Tibial artery (tissue), 4 donors: ENCODE measurements at regions not wholly inside any gene's neighbourhood (a gene's known extent, or its start where the extent isn't known, plus 50 kb on each side); places are given as distances from the start of the nearest gene placed in this dataset.

Experiments
- DNase-seq, 2 donors: peaks; one replicate each; pipeline ENCODE4 v3.0.0-alpha.2; 2019
- H3K27ac ChIP-seq, 2 donors: fragments of 200-600 bp; sonication (generic) in 1 of 2; 1 replicate in 1 of 2; 2 replicates in 1 of 2; pipeline ENCODE4 v1.5.1; 2018 to 2019; ENCODE audit warnings: mild to moderate bottlenecking in 1 of 2
- H3K27me3 ChIP-seq, 2 donors: fragments of 200-600 bp; sonication (generic) in 1 of 2; one replicate each; pipeline versions ENCODE4 v1.5.1 to v1.6.0; 2016 to 2019
- H3K36me3 ChIP-seq, 3 donors: fragments of 200-600 bp; sonication (generic) in 2 of 3; one replicate each; pipeline ENCODE4 v1.5.1; 2016 to 2019; ENCODE audit warnings: mild to moderate bottlenecking in 2 of 3
- H3K4me1 ChIP-seq, 4 donors: fragments of 200-600 bp; sonication (generic) in 2 of 4; 1 replicate in 3 of 4; 2 replicates in 1 of 4; pipeline ENCODE4 v1.5.1; 2016 to 2019
- H3K4me3 ChIP-seq, 2 donors: fragments of 200-600 bp; sonication (generic) in 1 of 2; 1 replicate in 1 of 2; 2 replicates in 1 of 2; pipeline ENCODE4 v1.5.1; 2018 to 2019; ENCODE audit warnings: mild to moderate bottlenecking in 2 of 2
- H3K9me3 ChIP-seq, 3 donors: fragments of 200-600 bp; sonication (generic) in 1 of 3; one replicate each; pipeline ENCODE4 v1.5.1; 2016 to 2019
- intact Hi-C: fragments of 100-400 bp; cut with DNase I; formaldehyde crosslinking; loops from one replicate; pipeline ENCODE4 v1.15.0; 2023; ENCODE audit warnings: low total_unique reads
- TF ChIP-seq, protein P1 (sequence below), 2 experiments: fragments of 200-600 bp in 1 of 2; fragments of 450-650 bp in 1 of 2; IDR thresholded peaks; one replicate each; pipeline ENCODE4 v1.5.1; 2017 to 2019; ENCODE audit warnings: antibody characterized with exemption in 2 of 2, mild to moderate bottlenecking in 1 of 2, moderate library complexity in 1 of 2

DNA sequence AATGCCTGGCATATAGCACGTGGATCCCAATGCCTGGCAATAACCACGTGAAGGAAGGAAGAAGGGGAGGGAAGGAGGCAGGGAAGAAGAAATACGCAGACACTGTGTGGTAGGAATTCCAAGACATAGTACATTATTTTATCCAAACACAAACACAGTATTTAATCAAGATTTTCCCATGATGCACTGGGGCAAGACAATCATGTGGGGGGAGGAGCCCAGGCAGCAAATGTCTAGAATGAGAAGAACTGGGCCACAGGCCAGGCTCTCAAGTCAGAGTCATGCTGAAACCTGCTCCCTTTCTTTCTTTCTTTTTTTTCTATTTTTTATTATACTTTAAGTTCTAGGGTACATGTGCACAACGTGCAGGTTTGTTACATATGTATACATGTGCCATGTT lies 717.9 kb downstream of the UQCRFS1 start:
- Histone ChIP-seq H3K36me3 (no peaks in the 10 kb centered on the region), H3K4me3 (no peak overlapping the region), H3K27me3 (peaks cover 0 to 3% of the 10 kb centered on the region in 2 donors), H3K9me3 (no peaks in the 10 kb centered on the region), H3K4me1 (no peaks in the 10 kb centered on the region), H3K27ac (no peak overlapping the region)
- TF ChIP-seq, protein P1, sequence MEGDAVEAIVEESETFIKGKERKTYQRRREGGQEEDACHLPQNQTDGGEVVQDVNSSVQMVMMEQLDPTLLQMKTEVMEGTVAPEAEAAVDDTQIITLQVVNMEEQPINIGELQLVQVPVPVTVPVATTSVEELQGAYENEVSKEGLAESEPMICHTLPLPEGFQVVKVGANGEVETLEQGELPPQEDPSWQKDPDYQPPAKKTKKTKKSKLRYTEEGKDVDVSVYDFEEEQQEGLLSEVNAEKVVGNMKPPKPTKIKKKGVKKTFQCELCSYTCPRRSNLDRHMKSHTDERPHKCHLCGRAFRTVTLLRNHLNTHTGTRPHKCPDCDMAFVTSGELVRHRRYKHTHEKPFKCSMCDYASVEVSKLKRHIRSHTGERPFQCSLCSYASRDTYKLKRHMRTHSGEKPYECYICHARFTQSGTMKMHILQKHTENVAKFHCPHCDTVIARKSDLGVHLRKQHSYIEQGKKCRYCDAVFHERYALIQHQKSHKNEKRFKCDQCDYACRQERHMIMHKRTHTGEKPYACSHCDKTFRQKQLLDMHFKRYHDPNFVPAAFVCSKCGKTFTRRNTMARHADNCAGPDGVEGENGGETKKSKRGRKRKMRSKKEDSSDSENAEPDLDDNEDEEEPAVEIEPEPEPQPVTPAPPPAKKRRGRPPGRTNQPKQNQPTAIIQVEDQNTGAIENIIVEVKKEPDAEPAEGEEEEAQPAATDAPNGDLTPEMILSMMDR (IDR thresholded peaks at IDR 0.05) = no peak
- DNase-seq = no peak
- intact Hi-C loops = no loop called here

DNA sequence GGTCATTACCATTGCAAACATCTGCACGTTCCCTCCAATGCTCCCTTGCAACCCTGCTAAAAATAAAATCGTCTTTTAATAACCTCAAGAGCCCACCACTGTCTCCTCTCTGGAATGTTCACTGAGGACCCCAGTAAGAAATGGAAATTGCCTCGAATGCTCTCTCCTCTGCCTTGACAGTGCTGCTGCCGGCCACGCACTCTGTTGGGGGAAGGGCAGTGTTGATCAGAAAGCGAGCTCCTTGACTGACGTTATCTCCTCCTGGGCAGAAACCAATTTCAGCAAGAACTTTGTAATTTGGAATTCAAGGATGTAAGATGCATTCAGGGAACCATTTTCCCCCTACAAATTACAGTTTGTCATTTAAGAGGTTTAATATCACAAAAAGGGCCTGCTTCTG lies 718.5 kb downstream of the UQCRFS1 start:
- H3K36me3 ChIP-seq = no peaks in the 10 kb centered on the region
- peaks cover 0 to 5% of the 10 kb centered on the region in 2 donors for H3K27me3 ChIP-seq
- H3K9me3 ChIP-seq = no peaks in the 10 kb centered on the region
- no peaks in the 10 kb centered on the region for H3K4me1 ChIP-seq
- TF ChIP-seq, protein P1 (IDR thresholded peaks at IDR 0.05) = no peak
- H3K4me3 ChIP-seq = no peak overlapping the region
- intact Hi-C loops = no loop called here
- DNase-seq = no peak
- no peak overlapping the region for H3K27ac ChIP-seq

DNA sequence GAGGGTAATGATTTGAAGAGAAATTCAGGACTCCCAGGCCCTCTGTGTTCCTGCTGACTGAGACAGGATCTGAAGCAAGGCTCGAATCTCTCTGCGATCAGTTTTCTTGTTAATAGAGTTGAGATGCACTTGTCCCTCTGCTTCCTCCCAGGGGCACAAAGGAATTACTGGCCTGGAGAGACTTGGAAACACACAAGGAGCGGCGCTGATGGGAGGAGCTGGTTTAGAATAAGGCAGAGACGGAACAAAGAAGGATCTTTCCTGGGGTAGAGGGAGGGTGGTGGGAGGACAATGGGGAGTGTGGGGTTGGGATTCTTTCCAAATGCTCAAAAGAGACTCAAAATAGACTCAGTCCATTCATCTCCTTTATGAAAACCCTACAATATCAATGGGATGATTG lies 719.1 kb downstream of the UQCRFS1 start:
- Histone ChIP-seq H3K4me1 (no peaks in the 10 kb centered on the region), H3K9me3 (no peaks in the 10 kb centered on the region), H3K27ac (no peak overlapping the region), H3K36me3 (no peaks in the 10 kb centered on the region), H3K27me3 (peaks cover 0 to 5% of the 10 kb centered on the region in 2 donors), H3K4me3 (no peak overlapping the region)
- intact Hi-C loops = no loop called here
- TF ChIP-seq, protein P1 (IDR thresholded peaks at IDR 0.05) = no peak
- DNase-seq = no peak

DNA sequence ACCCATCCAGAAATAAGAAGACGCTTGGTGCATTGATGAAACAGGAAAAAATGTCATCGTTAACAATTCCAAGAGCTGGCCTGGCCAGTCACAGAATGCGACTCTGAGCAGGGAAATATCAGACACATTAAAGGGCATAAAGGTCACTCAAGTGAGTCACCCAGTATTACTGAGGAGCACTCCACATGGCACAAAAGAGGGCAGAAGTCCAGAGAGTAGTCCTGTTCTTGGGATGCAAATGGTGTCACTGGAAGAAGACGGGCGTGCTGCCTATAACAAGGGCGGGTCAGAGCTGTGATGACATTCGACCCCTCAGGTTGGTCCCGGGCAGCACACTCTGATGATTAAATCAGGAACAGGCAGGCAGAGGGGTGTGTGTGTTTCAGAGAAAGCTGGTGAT lies 720.3 kb downstream of the UQCRFS1 start:
- DNase-seq = no peak
- Histone ChIP-seq H3K27me3 (peaks cover 0 to 5% of the 10 kb centered on the region in 2 donors), H3K27ac (no peak overlapping the region), H3K9me3 (no peaks in the 10 kb centered on the region), H3K36me3 (no peaks in the 10 kb centered on the region), H3K4me3 (no peak overlapping the region), H3K4me1 (no peaks in the 10 kb centered on the region)
- intact Hi-C loops = no loop called here
- TF ChIP-seq, protein P1 (IDR thresholded peaks at IDR 0.05) = no peak

DNA sequence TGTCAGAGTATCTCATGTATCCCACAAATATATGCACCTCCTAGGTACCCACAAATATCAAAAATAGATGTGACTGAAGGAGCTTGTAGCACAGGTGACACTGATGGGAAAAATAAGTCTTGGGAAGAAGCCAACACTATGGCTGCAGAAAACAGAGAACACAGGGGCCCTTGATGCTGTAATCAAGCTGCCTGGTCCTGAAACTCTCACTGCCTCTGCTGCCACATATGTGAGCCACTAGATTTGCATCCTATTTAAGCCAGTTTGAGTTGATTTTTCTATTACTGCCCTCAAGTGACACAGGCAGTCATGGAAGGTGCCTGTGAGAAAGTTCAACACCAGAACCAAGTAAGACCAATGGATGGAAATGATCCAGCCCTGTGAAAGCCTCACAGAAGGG lies 720.8 kb downstream of the UQCRFS1 start:
- no peak for DNase-seq
- Histone ChIP-seq H3K4me3 (no peak overlapping the region), H3K4me1 (no peaks in the 10 kb centered on the region), H3K9me3 (no peaks in the 10 kb centered on the region), H3K36me3 (no peaks in the 10 kb centered on the region), H3K27me3 (peaks cover 0 to 5% of the 10 kb centered on the region in 2 donors), H3K27ac (no peak overlapping the region)
- intact Hi-C loops = no loop called here
- TF ChIP-seq, protein P1 (IDR thresholded peaks at IDR 0.05) = no peak

DNA sequence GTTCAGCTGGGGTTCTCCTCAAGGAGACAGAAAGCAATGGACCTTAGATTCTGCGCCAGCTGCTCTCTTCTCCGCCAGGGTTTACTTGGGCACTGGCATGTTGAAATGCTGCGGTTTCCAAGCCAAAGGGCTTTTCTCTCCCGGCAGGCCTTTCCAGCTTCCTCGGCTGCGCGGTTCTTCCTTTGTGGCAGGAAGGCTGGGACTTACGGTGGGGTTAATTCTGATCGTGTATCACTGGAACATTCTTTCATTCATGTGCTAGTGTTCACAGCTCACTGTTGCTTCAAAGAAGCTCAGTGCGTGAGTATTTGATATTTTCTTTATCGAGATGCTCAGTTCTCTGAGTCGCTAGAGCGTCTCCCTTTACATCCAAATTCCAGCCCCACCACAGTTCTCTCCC lies 723.2 kb downstream of the UQCRFS1 start:
- Histone ChIP-seq H3K36me3 (no peaks in the 10 kb centered on the region), H3K9me3 (no peaks in the 10 kb centered on the region), H3K4me1 (no peaks in the 10 kb centered on the region), H3K27ac (no peak overlapping the region), H3K27me3 (peaks cover 0 to 5% of the 10 kb centered on the region in 2 donors), H3K4me3 (no peak overlapping the region)
- intact Hi-C loops = no loop called here
- TF ChIP-seq, protein P1 (IDR thresholded peaks at IDR 0.05) = no peak
- no peak for DNase-seq
